HG03354 (cell line): ENCODE measurements at regions not wholly inside any gene's neighbourhood (a gene's known extent, or its start where the extent isn't known, plus 50 kb on each side); places are given as distances from the start of the nearest gene placed in this dataset.

Source experiments
- ATAC-seq: cut with Tn5 transposase; IDR thresholded peaks from one replicate; pipeline ENCODE4 v1.9.1; 2021; ENCODE audit warnings: mild to moderate bottlenecking; ENCODE audit not compliant: unreplicated experiment, poor library complexity, severe bottlenecking

- ATAC-seq = no peak
These were observed 83.1 kb downstream of the CTAGE1 start for GRCh38 chr18:22334567-22334966.

DNA sequence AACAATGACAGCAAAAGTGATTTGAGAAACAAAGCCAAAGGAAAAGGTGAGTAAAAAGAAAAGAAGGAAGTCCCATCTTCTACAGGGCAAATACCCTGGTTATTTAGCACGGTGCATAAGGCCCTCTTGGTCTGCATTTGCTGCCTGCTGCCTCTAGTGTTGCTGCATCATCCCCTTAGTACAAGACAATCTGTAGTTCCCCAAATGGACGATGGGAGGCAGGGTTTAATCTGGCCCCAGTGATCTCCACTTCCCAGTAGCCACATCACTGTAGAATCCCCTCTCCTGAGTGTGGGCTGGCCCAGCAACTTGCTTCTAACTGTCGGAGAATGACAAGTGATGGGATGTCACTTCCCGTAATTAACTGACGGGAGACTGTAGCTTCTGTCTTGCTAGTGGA is 85.1 kb downstream of the CTAGE1 start:
- peak; percentile 51 for ATAC-seq

- no peak for ATAC-seq
These were observed 87.2 kb downstream of the CTAGE1 start for GRCh38 chr18:22330508-22330907.

DNA sequence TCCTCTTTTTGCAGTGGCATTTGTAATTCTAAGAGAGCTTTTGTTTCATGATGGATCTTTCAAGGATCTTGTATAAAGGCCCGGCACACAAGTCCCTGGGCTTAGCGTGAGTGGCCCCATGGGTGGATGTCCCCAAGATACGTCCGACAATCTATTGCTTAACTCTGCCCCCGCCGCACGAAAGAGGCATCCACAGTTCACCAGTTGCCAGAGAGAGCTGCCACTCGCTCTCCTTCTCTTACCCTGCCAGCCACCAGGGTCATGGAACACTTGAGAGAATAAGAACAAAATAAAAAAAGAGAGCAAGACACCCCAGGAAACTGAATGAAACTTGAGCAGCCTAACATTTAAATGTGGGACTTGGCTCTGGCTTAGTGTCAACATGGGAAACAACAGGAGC is 92.3 kb downstream of the CTAGE1 start:
- no peak for ATAC-seq

DNA sequence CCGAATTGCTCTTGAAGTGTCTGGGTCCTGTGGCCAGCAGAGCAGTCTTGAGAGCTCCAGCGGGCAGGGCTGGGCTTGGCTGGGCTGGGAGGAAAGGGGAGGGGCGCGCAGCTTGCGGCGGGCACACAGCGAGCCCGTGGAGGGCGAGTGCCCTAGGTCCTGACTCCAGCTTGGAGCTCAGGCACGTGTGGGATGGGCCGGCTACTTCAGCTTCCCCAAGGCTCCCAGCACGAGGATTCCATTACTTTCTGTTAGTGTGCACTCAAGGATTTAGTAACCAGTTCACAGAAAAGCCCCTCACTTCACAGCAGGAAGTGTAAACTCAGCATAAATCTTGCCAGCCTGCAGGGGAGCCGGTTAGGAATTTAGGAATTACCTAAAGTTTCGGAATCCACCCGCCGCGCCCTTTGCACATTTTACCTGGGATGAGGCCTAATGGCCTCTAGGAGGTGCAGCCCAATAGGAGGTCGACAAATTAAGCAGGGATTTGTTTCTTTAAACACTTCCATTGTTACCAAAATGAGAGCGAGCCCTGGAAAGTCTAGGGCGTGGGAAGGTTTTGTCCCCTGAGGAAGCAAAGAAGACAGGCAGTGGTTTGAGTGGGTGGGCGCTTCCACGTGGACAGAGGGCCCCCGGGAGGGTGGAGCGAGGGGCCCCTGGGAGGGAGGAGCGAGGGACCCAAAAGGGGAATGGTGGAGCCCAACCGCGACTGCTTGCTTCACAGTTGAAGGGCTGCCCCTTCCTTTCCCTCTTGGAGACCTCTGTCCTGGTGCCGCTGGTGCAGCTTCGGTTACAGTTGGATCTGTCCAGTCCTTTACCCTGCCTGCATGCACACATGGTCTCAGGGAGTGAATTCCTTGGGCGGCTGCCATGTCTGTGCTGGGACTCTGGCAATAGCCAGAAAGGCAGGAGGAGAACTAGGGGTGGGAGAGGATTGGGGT is 93.3 kb downstream of the CTAGE1 start:
- no peak for ATAC-seq

GRCh38 chr18:22322243-22322691 is 95.4 kb downstream of the CTAGE1 start:
- no peak for ATAC-seq

DNA sequence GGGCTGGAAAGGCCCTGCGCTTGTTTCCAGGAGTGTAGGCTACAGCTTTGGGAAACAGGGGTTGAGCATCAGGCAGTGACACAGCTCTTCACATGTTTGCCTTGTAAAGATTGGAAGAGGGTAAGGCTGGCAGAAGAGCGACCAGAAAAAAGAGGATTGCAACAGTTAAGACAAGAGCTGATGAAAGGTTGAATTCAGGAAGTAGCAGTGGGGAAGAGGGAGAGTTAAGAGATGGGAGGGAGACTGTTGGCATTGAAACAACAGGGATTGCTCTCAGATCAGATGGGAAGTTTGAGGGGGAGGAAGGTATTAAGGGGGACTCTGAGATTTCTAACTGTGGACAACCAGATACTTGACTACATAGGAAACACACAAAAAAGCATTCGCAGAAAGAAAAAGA is 96.9 kb downstream of the CTAGE1 start:
- ATAC-seq = no peak

GRCh38 chr18:22320155-22320554 is 97.6 kb downstream of the CTAGE1 start:
- no peak for ATAC-seq

- no peak for ATAC-seq
These were observed 98.8 kb downstream of the CTAGE1 start for GRCh38 chr18:22318745-22319407.

GRCh38 chr18:22314420-22314819 is 103.3 kb downstream of the CTAGE1 start:
- no peak for ATAC-seq

- ATAC-seq = no peak
These were observed 103.7 kb downstream of the CTAGE1 start for GRCh38 chr18:22314001-22314400.

GRCh38 chr18:22311301-22311700 is 106.4 kb downstream of the CTAGE1 start:
- no peak for ATAC-seq

DNA sequence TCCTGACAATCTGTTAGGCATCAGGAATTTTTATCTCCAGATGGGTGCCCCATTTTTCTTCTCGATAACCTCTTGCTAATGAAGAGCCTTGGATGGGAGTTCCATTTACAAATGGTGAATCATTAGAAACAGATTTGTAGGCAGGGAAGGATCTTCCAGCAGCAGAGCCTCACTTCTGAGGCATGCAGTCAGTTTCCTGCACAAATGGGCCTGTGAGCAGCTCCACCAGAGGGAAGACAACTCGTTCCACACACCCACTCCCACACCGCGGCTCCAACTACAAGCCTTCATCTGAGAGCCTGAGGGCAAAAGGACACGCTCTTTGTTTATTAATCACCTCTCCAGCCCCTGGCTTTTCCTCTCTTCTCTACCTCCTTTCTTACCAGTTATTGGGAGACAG is 108.5 kb downstream of the CTAGE1 start:
- ATAC-seq = no peak

DNA sequence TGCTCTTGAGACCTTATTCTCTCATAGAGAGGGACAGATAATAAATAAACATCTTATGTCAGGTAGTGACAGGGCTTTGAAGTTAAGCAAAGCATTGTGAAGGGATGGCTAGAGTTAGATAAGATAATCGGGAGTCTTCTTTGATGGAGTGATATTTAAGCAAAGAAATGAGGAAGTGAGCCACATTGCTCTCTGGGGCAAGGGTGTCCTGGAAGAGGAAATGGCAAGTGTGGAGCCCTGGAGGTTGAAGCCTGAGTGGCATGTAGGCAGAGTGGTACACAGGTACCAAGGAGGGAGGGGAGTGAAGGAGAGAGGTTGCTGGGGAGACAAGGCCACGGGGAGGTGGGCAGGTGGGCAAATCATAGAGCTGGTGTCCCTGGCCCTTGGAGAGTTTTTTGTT is 110.2 kb downstream of the CTAGE1 start:
- ATAC-seq = no peak

- no peak for ATAC-seq
These were observed 113.8 kb downstream of the CTAGE1 start for GRCh38 chr18:22303927-22304326.

DNA sequence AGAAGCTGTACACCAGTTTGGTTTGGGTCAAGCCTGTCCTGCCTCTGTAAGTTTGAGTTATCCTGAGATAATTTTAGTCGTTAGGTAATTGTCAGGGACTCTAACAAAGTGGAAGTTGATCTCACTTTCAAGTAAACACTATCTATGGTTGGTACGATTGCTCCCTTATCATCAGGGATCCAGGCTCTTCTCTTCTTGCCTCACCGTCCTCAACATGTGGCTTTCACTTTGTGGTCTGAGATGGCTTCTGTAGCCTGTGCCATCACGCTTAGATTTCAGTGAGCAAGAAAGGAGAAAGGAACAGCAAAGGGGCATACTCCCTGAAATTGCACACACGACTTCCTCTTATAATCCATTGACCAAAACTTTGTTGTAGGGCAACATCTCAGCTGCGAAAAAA is 115.6 kb downstream of the CTAGE1 start:
- no peak for ATAC-seq

GRCh38 chr18:22300665-22301636 is 116.8 kb downstream of the CTAGE1 start:
- ATAC-seq = no peak

- no peak for ATAC-seq
These were observed 120.7 kb downstream of the CTAGE1 start for GRCh38 chr18:22297008-22297407.

DNA sequence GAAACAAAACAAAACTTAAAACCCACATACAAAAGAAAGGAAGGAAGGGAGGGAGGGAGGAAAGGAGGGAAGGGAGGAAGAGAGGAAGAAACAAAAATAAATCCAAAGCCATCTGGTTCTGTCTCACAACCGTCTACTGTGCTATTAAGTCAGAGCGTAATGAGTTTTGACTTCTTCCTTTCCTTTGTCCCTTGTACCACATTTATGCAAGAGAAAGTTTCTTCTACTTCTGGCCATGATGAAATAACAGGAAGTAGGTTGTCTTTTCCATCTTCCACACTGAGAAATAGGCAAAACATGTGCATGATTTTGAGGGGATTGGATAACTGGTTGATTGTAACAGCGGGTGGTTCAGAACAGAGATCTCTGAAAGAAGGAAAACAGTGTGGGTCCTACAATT is 121.4 kb downstream of the CTAGE1 start:
- ATAC-seq = no peak

DNA sequence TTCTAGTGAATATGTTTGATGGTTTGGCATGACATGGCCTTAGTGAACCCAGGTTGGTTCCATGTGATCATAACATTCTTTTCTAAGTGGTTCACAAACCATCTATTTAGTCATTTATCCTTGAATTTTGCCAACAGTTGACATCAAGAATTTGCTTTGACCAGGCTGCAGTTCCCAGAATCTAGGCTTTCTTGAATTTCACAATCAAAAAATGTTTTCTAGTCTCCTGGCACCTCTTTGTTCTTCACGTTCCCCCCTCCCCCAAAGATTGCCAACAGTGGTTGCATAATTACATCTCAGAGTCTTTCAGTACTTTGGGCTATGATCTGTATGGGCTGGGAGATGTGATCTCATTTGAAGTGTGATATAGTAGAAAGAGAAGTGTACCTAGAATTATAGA is 124.0 kb downstream of the GATA6 start:
- no peak for ATAC-seq
